Activated CD4-positive, alpha-beta T cell treated with anti-CD3 and anti-CD28 coated beads for 36 hours (primary cell): ENCODE measurements at regions not wholly inside any gene's neighbourhood (a gene's known extent, or its start where the extent isn't known, plus 50 kb on each side); places are given as distances from the start of the nearest gene placed in this dataset.
"Not testable (repeated sequence)": the region's sequence is repeated elsewhere in the genome, so short reads cannot be mapped to it uniquely, and the experiment has no call there.

Source experiments
- ATAC-seq: fragments of 200-7000 bp; cut with Tn5 transposase; one replicate; pipeline ENCODE4 v1.10.0; 2021; ENCODE audit warnings: mild to moderate bottlenecking, moderate library complexity
- CTCF ChIA-PET: fragments of 350-600 bp; sonication (Branson Sonifier 250); formaldehyde crosslinking; loops from one replicate; lab custom pipeline; 2021; ENCODE audit warnings: antibody characterized with exemption; lab: Charles Lee
- POLR2A ChIA-PET: fragments of 350-600 bp; sonication (Branson Sonifier 250); formaldehyde crosslinking; loops from one replicate; lab custom pipeline; 2021; ENCODE audit warnings: antibody characterized with exemption, inconsistent platforms; lab: Charles Lee
- DNase-seq: peaks from one replicate; pipeline ENCODE4 v3.0.0-alpha.2; 2020
- H3K27ac Mint-ChIP-seq: one replicate; pipeline ENCODE4 v1.8.0; 2021; ENCODE audit warnings: mixed read lengths
- H3K27me3 Mint-ChIP-seq: one replicate; pipeline ENCODE4 v1.8.0; 2021; ENCODE audit warnings: mixed read lengths
- H3K36me3 Mint-ChIP-seq: one replicate; pipeline ENCODE4 v1.8.0; 2021; ENCODE audit warnings: low read depth, mixed read lengths
- H3K4me1 Mint-ChIP-seq: one replicate; pipeline ENCODE4 v1.8.0; 2021; ENCODE audit warnings: mixed read lengths
- H3K4me3 Mint-ChIP-seq: one replicate; pipeline ENCODE4 v1.8.0; 2021; ENCODE audit warnings: mild to moderate bottlenecking, moderate library complexity, mixed read lengths
- H3K9me3 Mint-ChIP-seq: one replicate; pipeline ENCODE4 v1.8.0; 2021; ENCODE audit warnings: low read depth, mixed read lengths
- intact Hi-C, 2 experiments: fragments of 100-400 bp; cut with DNase I in 1 of 2; cut with micrococcal nuclease in 1 of 2; formaldehyde crosslinking; loops; one replicate each; pipeline versions ENCODE4 v1.14.2 to v1.15.1; 2022 to 2024; cut with DNase I, micrococcal nuclease

GRCh38 chr11:81548123-81548522, 1185.5 kb downstream of the FAM181B start:
- no peaks in the 10 kb centered on the region for H3K9me3 Mint-ChIP-seq
- no peak overlapping the region for H3K4me3 Mint-ChIP-seq
- intact Hi-C loops: no loop called here
- ChIA-PET CTCF (no interaction called here), POLR2A (no interaction called here)
- H3K27ac Mint-ChIP-seq: no peak overlapping the region
- ATAC-seq (no peak), DNase-seq (no peak)
- H3K36me3 Mint-ChIP-seq: no peaks in the 10 kb centered on the region
- no peaks in the 10 kb centered on the region for H3K4me1 Mint-ChIP-seq
- no peaks in the 10 kb centered on the region for H3K27me3 Mint-ChIP-seq

- CTCF ChIA-PET: interaction anchor here (1.4 kb wide), 1 partner anchor 21 kb away, joined by 3 read pairs; no protein-coding TSS in a partner anchor
- H3K27me3 Mint-ChIP-seq, DNase-seq, H3K9me3 Mint-ChIP-seq, H3K4me3 Mint-ChIP-seq, ATAC-seq, intact Hi-C loops, H3K27ac Mint-ChIP-seq, H3K36me3 Mint-ChIP-seq, H3K4me1 Mint-ChIP-seq, POLR2A ChIA-PET: not testable (repeated sequence)
Measured at GRCh38 chr11:81539806-81540205, 1193.9 kb downstream of the FAM181B start.

GRCh38 chr11:81515566-81515965, 1218.1 kb downstream of the FAM181B start:
- intact Hi-C loops: no loop called here
- H3K4me3 Mint-ChIP-seq: no peak overlapping the region
- H3K27ac Mint-ChIP-seq: no peak overlapping the region
- ChIA-PET POLR2A (no interaction called here), CTCF (no interaction called here)
- H3K9me3 Mint-ChIP-seq: no peaks in the 10 kb centered on the region
- H3K4me1 Mint-ChIP-seq: no peaks in the 10 kb centered on the region
- no peak for ATAC-seq
- H3K36me3 Mint-ChIP-seq: no peaks in the 10 kb centered on the region
- DNase-seq: no peak
- no peaks in the 10 kb centered on the region for H3K27me3 Mint-ChIP-seq

- CTCF ChIA-PET: interaction anchor here (0.6 kb wide), 1 partner anchor 939 kb away, joined by 3 read pairs; no protein-coding TSS in a partner anchor
- intact Hi-C loops: no loop called here
- H3K4me3 Mint-ChIP-seq: no peak overlapping the region
- DNase-seq (peak; percentile 24), ATAC-seq (no peak)
- H3K36me3 Mint-ChIP-seq: no peaks in the 10 kb centered on the region
- POLR2A ChIA-PET: no interaction called here
- H3K4me1 Mint-ChIP-seq: no peaks in the 10 kb centered on the region
- H3K27ac Mint-ChIP-seq: no peak overlapping the region
- H3K27me3 Mint-ChIP-seq: peaks cover 3% of the 10 kb centered on the region
- H3K9me3 Mint-ChIP-seq: no peaks in the 10 kb centered on the region
Measured at GRCh38 chr11:81497202-81497804, 1236.4 kb downstream of the FAM181B start.

- ChIA-PET POLR2A (no interaction called here), CTCF (interaction anchor here (0.6 kb wide), 1 partner anchor 938 kb away, joined by 3 read pairs; no protein-coding TSS in a partner anchor)
- no peaks in the 10 kb centered on the region for H3K36me3 Mint-ChIP-seq
- H3K27ac Mint-ChIP-seq: no peak overlapping the region
- H3K4me1 Mint-ChIP-seq: no peaks in the 10 kb centered on the region
- peaks cover 3% of the 10 kb centered on the region for H3K27me3 Mint-ChIP-seq
- ATAC-seq (no peak), DNase-seq (no peak)
- H3K4me3 Mint-ChIP-seq: no peak overlapping the region
- no peaks in the 10 kb centered on the region for H3K9me3 Mint-ChIP-seq
- intact Hi-C loops: no loop called here
Measured at GRCh38 chr11:81496601-81497000, 1237.1 kb downstream of the FAM181B start.

GRCh38 chr11:81495699-81496292, 1237.9 kb downstream of the FAM181B start:
- Mint-ChIP-seq H3K27me3 (peaks cover 3% of the 10 kb centered on the region), H3K4me3 (no peak overlapping the region), H3K27ac (no peak overlapping the region), H3K36me3 (no peaks in the 10 kb centered on the region), H3K9me3 (no peaks in the 10 kb centered on the region), H3K4me1 (no peaks in the 10 kb centered on the region)
- ATAC-seq (no peak), DNase-seq (no peak)
- ChIA-PET POLR2A (no interaction called here), CTCF (no interaction called here)
- intact Hi-C loops: no loop called here

GRCh38 chr11:81494431-81494830, 1239.2 kb downstream of the FAM181B start:
- no peaks in the 10 kb centered on the region for H3K36me3 Mint-ChIP-seq
- ChIA-PET POLR2A (no interaction called here), CTCF (no interaction called here)
- peaks cover 2% of the 10 kb centered on the region for H3K27me3 Mint-ChIP-seq
- no peak overlapping the region for H3K27ac Mint-ChIP-seq
- H3K9me3 Mint-ChIP-seq: no peaks in the 10 kb centered on the region
- ATAC-seq: no peak
- H3K4me3 Mint-ChIP-seq: no peak overlapping the region
- DNase-seq: no peak
- intact Hi-C loops: no loop called here
- H3K4me1 Mint-ChIP-seq: no peaks in the 10 kb centered on the region

- H3K9me3 Mint-ChIP-seq: no peaks in the 10 kb centered on the region
- H3K27ac Mint-ChIP-seq: no peak overlapping the region
- intact Hi-C loops: no loop called here
- CTCF ChIA-PET: interaction anchor here (0.8 kb wide), 1 partner anchor 33 kb away, joined by 5 read pairs; no protein-coding TSS in a partner anchor
- no peaks in the 10 kb centered on the region for H3K4me1 Mint-ChIP-seq
- peaks cover 1% of the 10 kb centered on the region for H3K27me3 Mint-ChIP-seq
- DNase-seq (no peak), ATAC-seq (no peak)
- POLR2A ChIA-PET: no interaction called here
- no peaks in the 10 kb centered on the region for H3K36me3 Mint-ChIP-seq
- H3K4me3 Mint-ChIP-seq: no peak overlapping the region
Measured at GRCh38 chr11:81492923-81493445, 1240.7 kb downstream of the FAM181B start.

- Mint-ChIP-seq H3K36me3 (no peaks in the 10 kb centered on the region), H3K4me1 (no peaks in the 10 kb centered on the region), H3K9me3 (no peaks in the 10 kb centered on the region), H3K4me3 (no peak overlapping the region), H3K27ac (no peak overlapping the region), H3K27me3 (no peaks in the 10 kb centered on the region)
- CTCF ChIA-PET: no interaction called here
- DNase-seq (no peak), ATAC-seq (no peak)
- intact Hi-C loops: loop anchor here in 1 of 2 experiments (2.0 kb wide), 1 partner anchor 20 kb away; no protein-coding TSS in a partner anchor
- POLR2A ChIA-PET: no interaction called here
Measured at GRCh38 chr11:81487109-81487508, 1246.6 kb downstream of the FAM181B start.

- intact Hi-C loops: no loop called here
- Mint-ChIP-seq H3K36me3 (no peaks in the 10 kb centered on the region), H3K27ac (no peak overlapping the region), H3K4me1 (no peaks in the 10 kb centered on the region), H3K9me3 (no peaks in the 10 kb centered on the region), H3K4me3 (no peak overlapping the region), H3K27me3 (no peaks in the 10 kb centered on the region)
- ATAC-seq: no peak
- no peak for DNase-seq
- POLR2A ChIA-PET: no interaction called here
- CTCF ChIA-PET: no interaction called here
Measured at GRCh38 chr11:81484196-81484595, 1249.5 kb downstream of the FAM181B start.

- no peak for DNase-seq
- H3K36me3 Mint-ChIP-seq: no peaks in the 10 kb centered on the region
- no peaks in the 10 kb centered on the region for H3K4me1 Mint-ChIP-seq
- H3K27me3 Mint-ChIP-seq: no peaks in the 10 kb centered on the region
- ChIA-PET POLR2A (interaction anchor here (0.6 kb wide), 1 partner anchor 909 kb away, joined by 6 read pairs; no protein-coding TSS in a partner anchor), CTCF (no interaction called here)
- H3K9me3 Mint-ChIP-seq: no peaks in the 10 kb centered on the region
- H3K4me3 Mint-ChIP-seq: no peak overlapping the region
- no peak for ATAC-seq
- no peak overlapping the region for H3K27ac Mint-ChIP-seq
- intact Hi-C loops: no loop called here
Measured at GRCh38 chr11:81477277-81477676, 1256.4 kb downstream of the FAM181B start.

GRCh38 chr11:81476345-81476744, 1257.3 kb downstream of the FAM181B start:
- ATAC-seq (no peak), DNase-seq (no peak)
- CTCF ChIA-PET: no interaction called here
- POLR2A ChIA-PET: no interaction called here
- no peak overlapping the region for H3K4me3 Mint-ChIP-seq
- H3K36me3 Mint-ChIP-seq: no peaks in the 10 kb centered on the region
- H3K4me1 Mint-ChIP-seq: no peaks in the 10 kb centered on the region
- intact Hi-C loops: no loop called here
- H3K27me3 Mint-ChIP-seq: no peaks in the 10 kb centered on the region
- H3K9me3 Mint-ChIP-seq: no peaks in the 10 kb centered on the region
- no peak overlapping the region for H3K27ac Mint-ChIP-seq
